Fibroblast of lung (primary cell): ENCODE measurements at regions not wholly inside any gene's neighbourhood (a gene's known extent, or its start where the extent isn't known, plus 50 kb on each side); places are given as distances from the start of the nearest gene placed in this dataset.

Experiments used
- DNase-seq, 2 donors: peaks; one replicate each; pipeline versions ENCODE4 v3.0.0 to v3.0.0-alpha.2; 2010; ENCODE audit warnings: low read depth in 2 of 2
- H2AFZ ChIP-seq: 2 replicates; pipeline ENCODE4 v1.5.1; 2012; ENCODE audit warnings: low read length, control low read depth, inconsistent platforms
- H3K27ac ChIP-seq: 2 replicates; pipeline ENCODE4 v1.5.1; 2011; ENCODE audit warnings: low read length, control low read depth; ENCODE audit not compliant: insufficient read depth
- H3K27me3 ChIP-seq: 2 replicates; pipeline ENCODE4 v1.5.1; 2011; ENCODE audit warnings: mild to moderate bottlenecking, low read length; ENCODE audit not compliant: control insufficient read depth, insufficient read depth
- H3K36me3 ChIP-seq: 2 replicates; pipeline ENCODE4 v1.5.1; 2011; ENCODE audit warnings: low read length; ENCODE audit not compliant: control insufficient read depth, insufficient read depth
- H3K4me1 ChIP-seq: 2 replicates; pipeline ENCODE4 v1.5.1; 2011; ENCODE audit warnings: low read length; ENCODE audit not compliant: control insufficient read depth, insufficient read depth; ENCODE audit errors: extremely low read depth
- H3K4me2 ChIP-seq: 2 replicates; pipeline ENCODE4 v1.5.1; 2011; ENCODE audit warnings: low read length, control low read depth; ENCODE audit not compliant: insufficient read depth; ENCODE audit errors: extremely low read depth
- H3K4me3 ChIP-seq, 4 experiments: fragments of 200-600 bp in 1 of 4; sonication (generic) in 1 of 4; replicated peaks in 1 of 4; 2 replicates each; pipeline ENCODE4 v1.5.1; 2011 to 2016; ENCODE audit warnings: low read length in 4 of 4, low read depth in 3 of 4, mild to moderate bottlenecking in 3 of 4, control low read depth in 2 of 4, inconsistent platforms in 1 of 4, mixed read lengths in 1 of 4; ENCODE audit not compliant: insufficient read depth in 1 of 4; ENCODE audit errors: control extremely low read depth in 1 of 4
- H3K79me2 ChIP-seq: 2 replicates; pipeline ENCODE4 v1.5.1; 2012; ENCODE audit warnings: mild to moderate bottlenecking, low read length, inconsistent platforms; ENCODE audit not compliant: control insufficient read depth, insufficient read depth
- H3K9ac ChIP-seq: 2 replicates; pipeline ENCODE4 v1.5.1; 2011; ENCODE audit warnings: mild to moderate bottlenecking, low read length, control low read depth; ENCODE audit not compliant: insufficient read depth
- H3K9me3 ChIP-seq: 2 replicates; pipeline ENCODE4 v1.5.1; 2012; ENCODE audit warnings: low read depth, low read length; ENCODE audit not compliant: control insufficient read depth, insufficient read depth
- H4K20me1 ChIP-seq: 2 replicates; pipeline ENCODE4 v1.5.1; 2011; ENCODE audit warnings: low read length; ENCODE audit not compliant: control insufficient read depth, insufficient read depth; ENCODE audit errors: extremely low read depth
- EZH2 ChIP-seq: IDR thresholded peaks from 2 replicates; pipeline ENCODE4 v1.5.1; 2012; ENCODE audit warnings: low read length, control low read depth, mild to moderate bottlenecking; ENCODE audit errors: missing control alignments
- TF ChIP-seq, protein P1 (sequence below), 2 donors: IDR thresholded peaks in 1 of 2; conservative IDR thresholded peaks in 1 of 2; 1 replicate in 1 of 2; 2 replicates in 1 of 2; pipeline ENCODE4 v1.5.1; 2011 to 2012; ENCODE audit warnings: low read length in 2 of 2, control low read depth in 1 of 2, inconsistent platforms in 1 of 2, low read depth in 1 of 2, mild to moderate bottlenecking in 1 of 2

DNA sequence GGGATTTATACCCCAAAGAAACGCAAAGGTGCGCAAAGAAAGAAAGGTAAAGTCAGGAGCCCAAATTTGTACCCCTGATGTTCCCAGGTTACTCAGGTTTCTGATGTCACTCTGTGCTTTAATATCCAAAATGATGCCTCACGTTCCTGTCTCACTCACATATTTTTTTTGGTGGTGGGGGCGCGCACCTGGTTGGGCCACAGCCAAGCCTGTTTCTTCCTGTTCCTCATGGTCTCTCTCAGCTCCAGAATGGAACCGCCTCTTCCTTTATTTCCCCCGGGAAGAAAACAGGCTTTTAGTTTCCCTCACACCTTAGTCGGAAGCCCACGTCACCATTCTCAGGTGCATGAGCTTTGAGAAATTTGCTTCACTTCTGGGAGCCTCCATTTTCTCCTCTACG is 118.3 kb upstream of the BOD1 start:
- Histone ChIP-seq H3K36me3 (no peaks in the 10 kb centered on the region), H3K27me3 (no peaks in the 10 kb centered on the region), H3K9ac (no peak overlapping the region), H3K9me3 (no peaks in the 10 kb centered on the region), H3K4me3 (no peak overlapping the region), H3K4me1 (no peaks in the 10 kb centered on the region), H3K79me2 (no peaks in the 10 kb centered on the region), H3K27ac (no peak overlapping the region), H4K20me1 (no peaks in the 10 kb centered on the region), H2AFZ (no peak overlapping the region), H3K4me2 (no peak overlapping the region)
- no peak for DNase-seq
- TF ChIP-seq EZH2 = no peak
- TF ChIP-seq, protein P1, sequence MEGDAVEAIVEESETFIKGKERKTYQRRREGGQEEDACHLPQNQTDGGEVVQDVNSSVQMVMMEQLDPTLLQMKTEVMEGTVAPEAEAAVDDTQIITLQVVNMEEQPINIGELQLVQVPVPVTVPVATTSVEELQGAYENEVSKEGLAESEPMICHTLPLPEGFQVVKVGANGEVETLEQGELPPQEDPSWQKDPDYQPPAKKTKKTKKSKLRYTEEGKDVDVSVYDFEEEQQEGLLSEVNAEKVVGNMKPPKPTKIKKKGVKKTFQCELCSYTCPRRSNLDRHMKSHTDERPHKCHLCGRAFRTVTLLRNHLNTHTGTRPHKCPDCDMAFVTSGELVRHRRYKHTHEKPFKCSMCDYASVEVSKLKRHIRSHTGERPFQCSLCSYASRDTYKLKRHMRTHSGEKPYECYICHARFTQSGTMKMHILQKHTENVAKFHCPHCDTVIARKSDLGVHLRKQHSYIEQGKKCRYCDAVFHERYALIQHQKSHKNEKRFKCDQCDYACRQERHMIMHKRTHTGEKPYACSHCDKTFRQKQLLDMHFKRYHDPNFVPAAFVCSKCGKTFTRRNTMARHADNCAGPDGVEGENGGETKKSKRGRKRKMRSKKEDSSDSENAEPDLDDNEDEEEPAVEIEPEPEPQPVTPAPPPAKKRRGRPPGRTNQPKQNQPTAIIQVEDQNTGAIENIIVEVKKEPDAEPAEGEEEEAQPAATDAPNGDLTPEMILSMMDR (conservative IDR thresholded peaks at IDR 0.05 in 1 of 2, IDR thresholded peaks at IDR 0.05 in 1 of 2; ENCODE audit: low read depth in 1 of 2, low read length in 2 of 2) = no peak

DNA sequence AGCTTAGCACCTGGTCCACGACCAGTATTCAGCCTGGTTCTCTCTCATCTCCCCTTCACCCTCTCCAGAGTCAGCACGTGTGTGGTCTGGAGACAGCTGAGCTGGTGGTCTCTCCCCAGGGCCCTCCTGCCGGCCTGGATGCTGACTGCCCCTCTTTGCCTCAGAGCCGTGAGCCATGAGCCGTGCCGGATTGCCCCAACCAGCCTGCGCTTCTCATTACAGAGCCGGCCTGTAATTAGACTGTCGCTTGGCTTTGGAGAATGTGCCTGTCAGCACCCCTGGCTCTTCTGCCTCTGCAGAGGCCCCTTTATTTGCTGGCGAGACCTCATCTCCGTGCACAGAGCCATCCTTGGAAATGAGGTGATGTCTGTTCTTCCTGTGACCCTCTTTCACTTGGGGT is 118.7 kb upstream of the BOD1 start:
- H3K9me3 ChIP-seq = no peaks in the 10 kb centered on the region
- H3K79me2 ChIP-seq = no peaks in the 10 kb centered on the region
- H4K20me1 ChIP-seq = no peaks in the 10 kb centered on the region
- H3K4me1 ChIP-seq = no peaks in the 10 kb centered on the region
- H3K36me3 ChIP-seq = no peaks in the 10 kb centered on the region
- no peak for DNase-seq
- H3K4me3 ChIP-seq = no peak overlapping the region
- no peak overlapping the region for H2AFZ ChIP-seq
- H3K27me3 ChIP-seq = no peaks in the 10 kb centered on the region
- no peak overlapping the region for H3K4me2 ChIP-seq
- TF ChIP-seq EZH2 = no peak
- TF ChIP-seq, protein P1 (conservative IDR thresholded peaks at IDR 0.05 in 1 of 2, IDR thresholded peaks at IDR 0.05 in 1 of 2; ENCODE audit: low read depth in 1 of 2, low read length in 2 of 2) = no peak
- no peak overlapping the region for H3K9ac ChIP-seq
- H3K27ac ChIP-seq = no peak overlapping the region

DNA sequence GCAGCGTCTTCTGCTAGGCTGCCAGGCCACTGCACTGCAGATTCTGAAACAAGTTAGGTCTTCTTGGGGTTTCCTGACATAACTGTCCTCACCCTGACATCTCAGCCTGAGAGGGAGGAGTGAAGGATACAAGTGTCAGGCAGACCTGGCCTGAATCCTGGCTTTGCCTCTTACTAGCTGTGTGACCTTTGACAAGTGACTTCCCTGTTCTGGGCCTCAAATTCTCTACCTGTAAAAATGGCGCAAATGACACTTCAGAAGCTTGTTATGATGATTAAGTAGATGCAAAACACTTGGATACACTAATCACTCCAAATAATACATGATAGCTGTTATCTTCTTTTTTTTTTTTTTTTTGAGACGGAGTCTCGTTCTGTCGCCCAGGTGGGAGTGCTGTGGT is 119.2 kb upstream of the BOD1 start:
- Histone ChIP-seq H3K79me2 (no peaks in the 10 kb centered on the region), H3K4me2 (no peak overlapping the region), H3K9ac (no peak overlapping the region), H3K27me3 (no peaks in the 10 kb centered on the region), H3K36me3 (no peaks in the 10 kb centered on the region), H2AFZ (no peak overlapping the region), H3K4me1 (no peaks in the 10 kb centered on the region), H3K27ac (no peak overlapping the region), H3K9me3 (no peaks in the 10 kb centered on the region), H3K4me3 (no peak overlapping the region), H4K20me1 (no peaks in the 10 kb centered on the region)
- DNase-seq = no peak
- TF ChIP-seq, protein P1 (conservative IDR thresholded peaks at IDR 0.05 in 1 of 2, IDR thresholded peaks at IDR 0.05 in 1 of 2; ENCODE audit: low read depth in 1 of 2, low read length in 2 of 2) = no peak
- TF ChIP-seq EZH2 = no peak
